Stimulated activated CD8-positive, alpha-beta memory T cell treated with anti-CD3 and anti-CD28 coated beads, Interleukin-4, amount 100 ng/mL, for 1 hour (primary cell): ENCODE measurements at regions not wholly inside any gene's neighbourhood (a gene's known extent, or its start where the extent isn't known, plus 50 kb on each side); places are given as distances from the start of the nearest gene placed in this dataset.
"Not testable (repeated sequence)": the region's sequence is repeated elsewhere in the genome, so short reads cannot be mapped to it uniquely, and the experiment has no call there.

Source experiments
- DNase-seq, 2 donors: peaks; one replicate each; pipeline ENCODE4 v3.0.0-alpha.2; 2020; ENCODE audit warnings: low read depth in 2 of 2, low spot score in 1 of 2

DNA sequence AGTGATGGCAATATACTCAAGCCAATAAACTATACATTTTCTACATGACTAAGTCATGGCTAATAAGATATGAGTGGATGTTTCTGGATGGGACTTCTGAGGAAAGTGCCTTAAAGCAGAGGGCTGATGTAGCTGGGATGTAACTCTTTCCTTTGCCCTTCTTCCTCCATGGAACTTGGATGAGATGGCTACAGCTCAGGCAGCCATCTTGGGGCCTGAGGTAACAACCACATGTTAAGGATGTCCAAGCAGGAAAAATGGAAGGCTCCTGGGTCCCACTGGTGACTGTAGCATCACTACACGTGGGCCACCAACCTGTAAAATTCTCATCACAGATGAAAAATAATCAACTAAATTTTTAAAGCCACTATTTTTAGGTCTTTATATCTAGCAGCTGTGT lies 54.4 kb upstream of the GRIP1 start:
- no peak for DNase-seq

- DNase-seq = no peak
Measured at GRCh38 chr12:66733839-66734238, 55.0 kb upstream of the GRIP1 start.

DNA sequence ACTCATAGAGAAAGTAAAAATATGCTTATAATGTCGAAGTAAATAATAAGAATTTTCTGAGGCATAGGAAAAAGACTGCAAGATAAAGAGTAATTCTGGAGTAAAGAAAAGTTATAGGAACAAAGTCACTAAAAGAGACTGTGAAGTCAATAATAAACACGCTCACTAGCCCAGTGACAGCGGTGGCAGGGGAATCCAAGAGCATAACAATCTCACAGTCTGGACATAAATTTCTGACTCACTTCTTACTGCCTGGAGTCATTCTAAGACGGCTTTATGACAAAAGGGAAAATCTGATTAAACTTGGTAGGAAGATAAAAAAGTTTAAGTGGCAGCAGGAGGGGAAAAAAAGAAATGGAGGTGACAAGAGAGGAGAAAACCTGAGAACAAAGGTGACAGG lies 56.4 kb upstream of the GRIP1 start:
- DNase-seq = no peak

DNA sequence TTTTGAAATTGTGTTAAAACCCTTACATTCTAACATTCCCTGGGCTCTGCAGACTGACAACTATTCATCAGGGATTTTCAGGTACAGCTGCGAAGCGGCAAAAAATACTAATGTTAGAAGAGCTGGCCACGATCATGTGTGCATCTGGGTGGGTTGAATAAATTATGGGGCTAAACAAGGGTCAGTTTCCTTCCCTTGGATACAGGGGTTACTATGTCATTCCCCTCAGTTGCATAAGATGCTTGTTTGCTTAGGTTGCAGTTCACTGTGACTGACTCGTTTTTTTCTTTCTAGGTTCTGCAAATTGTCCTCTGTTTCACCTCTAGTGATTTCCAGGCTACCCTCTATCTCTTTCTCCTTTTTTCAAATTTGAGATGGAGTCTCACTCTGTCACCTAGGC lies 58.1 kb upstream of the GRIP1 start:
- no peak for DNase-seq

DNA sequence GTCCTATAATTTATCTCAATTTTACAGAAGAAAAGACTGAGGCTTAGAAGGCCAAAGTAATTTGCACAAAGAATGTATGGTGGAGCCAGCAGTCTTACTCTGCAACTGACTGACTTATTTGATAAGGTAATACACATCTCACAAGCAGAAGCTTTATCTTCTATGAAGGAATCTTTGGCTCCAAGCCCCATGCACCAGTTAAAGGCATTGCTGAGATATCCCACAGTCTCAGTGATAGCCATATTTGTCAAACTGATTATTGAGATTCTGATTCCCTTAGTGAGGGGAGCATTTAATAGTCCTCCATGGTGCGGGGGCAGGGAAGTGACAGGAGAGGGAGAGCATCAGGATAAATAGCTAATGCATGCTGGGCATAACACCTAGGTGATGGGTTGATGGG lies 60.4 kb upstream of the GRIP1 start:
- DNase-seq = no peak

DNA sequence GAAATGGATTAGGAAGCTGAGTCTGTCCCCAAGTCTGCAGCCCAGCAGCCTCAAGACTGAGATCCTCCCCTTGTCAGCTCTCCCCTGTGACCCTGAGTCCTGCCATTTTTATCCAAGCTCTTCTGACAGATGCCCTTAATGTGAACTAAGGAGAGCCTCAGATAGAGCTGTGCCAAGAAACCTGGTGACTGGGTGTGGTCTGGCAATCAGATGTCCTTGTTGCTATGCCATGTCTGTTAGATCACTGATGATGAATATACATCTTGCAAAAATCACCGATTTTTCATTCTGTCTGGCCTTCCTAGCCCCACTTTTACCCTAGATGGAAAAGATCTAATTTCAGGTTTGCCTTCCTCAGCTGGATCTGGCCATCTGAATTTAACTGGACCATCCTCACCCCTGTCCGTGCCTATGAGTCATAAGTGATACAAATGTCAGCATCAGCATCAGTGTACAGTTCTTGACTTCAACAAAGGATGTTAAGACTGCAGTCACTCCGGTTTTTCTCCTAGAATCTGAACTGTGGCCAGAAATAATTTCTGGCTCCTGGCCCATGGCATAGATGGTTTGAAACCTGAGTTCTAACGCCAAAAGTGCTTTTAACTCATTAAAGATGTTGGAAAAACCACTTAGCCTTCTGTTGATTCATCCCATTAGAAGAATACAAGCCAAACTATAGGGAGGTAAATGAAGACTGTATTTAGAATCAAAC lies 61.2 kb upstream of the GRIP1 start:
- DNase-seq = no peak

DNA sequence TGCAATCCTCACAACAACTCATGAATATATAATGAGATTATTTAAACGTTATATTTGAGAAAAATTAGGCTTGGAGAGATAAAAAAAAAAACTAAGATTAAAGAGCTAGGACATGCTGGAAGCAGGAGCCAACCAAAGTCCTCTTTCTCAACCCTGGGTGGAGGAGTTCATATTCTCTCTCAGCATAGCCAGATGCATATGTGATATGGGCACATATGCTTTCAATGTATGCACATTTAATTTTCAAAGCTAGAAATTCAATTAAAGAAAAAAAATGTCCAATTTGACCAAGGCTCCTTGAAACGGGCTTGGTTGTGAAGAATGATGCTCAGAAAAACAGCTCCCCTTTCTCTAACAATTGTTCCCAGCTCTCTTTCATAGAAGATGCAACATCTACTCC lies 61.9 kb upstream of the GRIP1 start:
- DNase-seq = no peak

DNA sequence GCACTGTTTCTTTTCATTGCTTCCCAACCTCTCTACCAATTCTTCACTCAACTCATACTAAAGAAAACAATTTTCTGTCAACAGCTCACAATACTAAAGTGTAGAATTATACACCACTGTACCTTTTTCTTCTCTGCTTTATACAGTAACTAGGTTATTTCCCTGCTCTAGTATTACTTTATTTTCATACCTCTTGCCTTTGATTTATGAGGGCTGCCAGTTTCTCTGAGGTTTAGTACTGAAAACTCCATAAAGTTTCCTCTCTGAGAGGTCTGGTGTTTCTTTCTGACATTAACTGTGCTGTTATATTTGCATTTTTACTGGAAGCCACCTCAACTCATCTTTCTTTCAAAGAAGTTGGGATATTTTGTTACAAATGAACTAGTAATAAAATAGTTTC lies 63.0 kb upstream of the GRIP1 start:
- DNase-seq = no peak

DNA sequence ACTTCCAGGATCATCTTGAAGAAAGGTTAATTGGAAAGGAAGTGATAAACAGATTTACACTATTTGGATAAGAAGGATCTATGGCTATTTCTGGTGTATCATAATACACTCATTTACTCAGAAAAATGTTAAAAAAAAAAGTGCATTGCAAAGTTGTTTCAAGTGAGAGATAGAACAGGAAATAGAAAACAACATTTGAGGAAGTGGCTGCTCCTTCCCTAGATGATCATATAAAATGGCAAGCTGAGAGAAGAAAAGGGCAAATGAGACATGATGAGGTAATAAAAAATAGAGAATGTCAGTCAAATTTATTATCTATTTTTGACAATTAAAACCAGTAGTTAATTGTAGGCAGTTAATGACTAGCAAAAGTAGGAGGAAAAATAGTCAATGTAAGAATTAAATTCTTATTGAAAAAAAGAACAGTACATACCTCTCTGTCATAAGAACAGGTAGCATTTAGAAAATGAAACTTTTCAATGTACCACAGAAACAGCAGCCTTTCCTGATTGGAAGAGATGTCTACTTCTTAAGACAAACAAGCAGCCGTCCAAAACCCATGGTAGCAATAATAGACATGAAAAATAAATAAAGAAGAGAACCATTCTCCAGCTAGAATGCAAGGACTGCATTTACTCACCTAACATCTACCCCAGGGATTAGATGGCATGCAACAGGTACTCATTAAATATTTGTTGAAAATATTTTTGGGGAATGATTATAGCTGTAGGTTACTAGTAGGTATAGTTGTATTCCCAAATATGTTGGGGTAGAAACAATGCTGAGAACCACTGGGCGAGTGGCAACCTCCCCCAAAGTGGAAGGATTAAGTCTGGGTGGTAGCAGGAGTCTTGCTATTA lies 63.9 kb upstream of the GRIP1 start:
- no peak for DNase-seq

GRCh38 chr12:66744461-66744860 lies 65.6 kb upstream of the GRIP1 start:
- no peak for DNase-seq

DNA sequence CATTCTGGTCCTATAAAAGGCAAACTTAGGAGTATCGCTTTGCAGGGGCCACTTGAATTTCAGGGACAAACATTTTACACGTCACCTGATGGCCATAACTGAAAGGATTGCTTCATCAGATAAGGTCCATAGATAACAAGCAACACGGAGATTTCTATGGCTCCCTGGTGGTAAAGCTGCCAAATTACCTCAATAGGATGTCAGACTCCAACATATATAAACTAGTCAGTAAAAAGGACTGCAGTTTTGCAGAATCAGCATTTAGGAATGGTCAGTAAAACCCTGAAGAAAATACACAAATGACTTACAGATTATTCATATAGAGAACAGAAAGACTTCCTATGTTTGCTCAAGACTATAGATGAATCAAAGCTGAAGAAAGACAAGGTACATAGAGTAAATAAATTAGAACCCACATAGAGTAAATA lies 66.1 kb upstream of the GRIP1 start:
- DNase-seq = no peak

DNA sequence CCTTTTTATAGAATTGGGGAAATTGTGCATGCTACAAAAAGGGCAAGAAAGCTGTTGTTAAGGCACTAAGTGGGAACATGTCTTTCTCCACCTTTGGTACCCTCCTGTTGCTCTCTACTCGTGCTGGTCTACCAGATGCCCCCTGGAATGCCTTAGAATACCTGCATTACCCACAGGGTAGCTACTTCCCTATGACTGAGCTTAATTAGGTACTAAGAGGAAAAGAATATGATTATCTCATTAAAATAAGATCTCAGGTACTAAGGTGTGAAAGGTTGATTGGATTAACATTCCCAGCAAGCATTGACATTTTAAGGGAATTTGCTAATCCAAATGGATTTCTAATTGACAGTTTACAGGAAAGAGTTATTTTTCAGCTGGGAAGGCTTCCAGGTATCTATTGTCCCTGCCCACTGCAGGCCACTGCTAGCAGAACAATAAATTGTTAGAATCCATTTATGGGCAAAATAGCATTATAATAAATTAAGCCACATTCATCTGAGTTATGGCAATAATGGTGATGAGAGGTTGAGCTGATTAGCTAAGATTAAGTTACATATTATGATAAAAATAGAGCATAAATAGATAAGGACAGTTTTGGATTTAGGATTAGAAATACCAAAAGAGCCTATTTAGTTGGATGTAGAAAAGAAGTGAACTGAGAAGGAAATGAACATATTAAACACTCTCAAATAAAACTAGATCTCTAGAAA lies 67.8 kb upstream of the GRIP1 start:
- DNase-seq = no peak

DNA sequence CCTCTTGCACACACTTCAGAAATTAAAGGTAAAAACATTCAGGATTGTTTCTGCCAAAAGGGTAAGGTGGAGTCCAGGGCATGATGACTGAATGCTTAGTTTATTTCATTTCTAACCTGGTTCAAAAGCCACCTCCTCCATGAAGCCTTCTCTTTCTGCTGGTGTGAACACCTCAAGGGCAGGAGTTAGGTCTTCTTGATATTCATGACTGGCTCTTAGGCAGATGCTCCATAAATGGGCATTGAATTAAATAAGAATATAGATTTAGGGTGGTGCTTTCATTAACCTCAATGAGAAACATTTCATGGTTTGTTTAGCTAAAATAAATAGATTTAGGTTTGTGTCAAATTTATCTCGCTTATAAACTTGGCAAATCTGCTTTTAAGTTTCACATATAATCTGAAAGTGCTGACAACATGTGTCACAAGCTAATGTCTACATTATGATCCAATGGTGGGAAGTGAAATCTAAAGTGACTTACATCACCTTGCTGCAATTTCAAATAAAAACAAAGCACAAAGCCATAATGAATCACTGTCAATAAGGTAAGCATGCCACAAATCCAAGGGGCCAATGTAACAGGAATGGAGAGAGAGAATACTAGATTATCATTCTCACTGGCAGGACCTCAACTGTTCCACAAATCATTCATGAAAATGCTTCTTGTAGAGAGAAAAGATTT lies 72.7 kb upstream of the GRIP1 start:
- DNase-seq = no peak

GRCh38 chr12:66753810-66754209 lies 74.9 kb upstream of the GRIP1 start:
- no peak for DNase-seq

- DNase-seq = no peak
Measured at GRCh38 chr12:66755727-66756395, 77.0 kb upstream of the GRIP1 start.

DNA sequence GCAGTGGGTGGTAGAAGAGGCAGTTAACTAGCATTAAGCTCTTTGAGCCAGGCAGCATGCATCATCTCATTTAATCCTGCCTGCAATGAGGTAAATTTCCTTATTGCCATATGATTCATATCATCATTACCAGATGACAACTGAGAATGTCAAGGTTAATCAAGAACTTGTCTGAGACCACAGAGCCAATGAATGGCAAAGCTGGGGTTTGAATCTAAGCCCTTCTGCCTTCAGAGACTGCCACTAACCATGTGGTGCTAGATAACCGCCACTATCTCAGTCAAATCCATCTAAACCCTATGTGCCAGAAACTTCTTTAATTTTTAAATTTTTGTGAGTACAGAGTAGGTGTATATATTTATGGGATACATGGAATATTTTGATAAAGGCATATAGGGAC lies 77.8 kb upstream of the GRIP1 start:
- DNase-seq = no peak

DNA sequence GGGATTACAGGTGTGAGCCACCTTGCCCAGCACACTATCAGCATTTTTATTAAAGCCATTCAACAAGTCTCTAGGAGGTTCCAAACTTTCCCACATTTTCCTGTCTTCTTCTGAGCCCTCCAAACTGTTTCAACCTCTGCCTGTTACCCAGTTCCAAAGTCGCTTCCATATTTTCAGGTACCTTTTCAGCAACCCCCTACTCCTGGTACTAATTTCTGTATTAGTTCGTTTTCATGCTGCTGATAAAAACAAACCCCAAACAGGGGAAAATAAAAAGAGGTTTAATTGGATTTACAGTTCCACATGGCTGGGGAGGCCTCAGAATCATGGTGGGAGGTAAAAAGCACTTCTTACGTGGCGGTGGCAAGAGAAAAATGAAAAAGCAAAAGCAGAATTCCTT lies 81.2 kb upstream of the GRIP1 start:
- not testable (repeated sequence) for DNase-seq

DNA sequence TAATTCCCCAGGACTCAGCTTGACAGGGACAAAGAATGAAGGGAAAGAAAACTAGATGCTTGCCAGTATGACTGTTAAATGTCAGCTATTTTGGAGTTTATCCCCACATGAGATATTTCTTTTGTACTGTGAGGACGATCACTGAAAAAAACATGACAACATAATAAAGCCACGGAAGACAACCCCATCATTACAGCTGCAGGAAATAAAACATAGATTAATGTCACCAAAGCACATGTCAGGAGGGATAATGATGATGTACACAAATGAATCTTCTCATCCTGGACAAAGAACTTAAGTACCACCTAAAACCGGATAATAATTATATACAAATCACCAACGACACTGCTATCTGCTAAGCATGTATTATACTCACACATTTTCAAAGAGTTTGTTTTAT lies 84.6 kb upstream of the GRIP1 start:
- no peak for DNase-seq

DNA sequence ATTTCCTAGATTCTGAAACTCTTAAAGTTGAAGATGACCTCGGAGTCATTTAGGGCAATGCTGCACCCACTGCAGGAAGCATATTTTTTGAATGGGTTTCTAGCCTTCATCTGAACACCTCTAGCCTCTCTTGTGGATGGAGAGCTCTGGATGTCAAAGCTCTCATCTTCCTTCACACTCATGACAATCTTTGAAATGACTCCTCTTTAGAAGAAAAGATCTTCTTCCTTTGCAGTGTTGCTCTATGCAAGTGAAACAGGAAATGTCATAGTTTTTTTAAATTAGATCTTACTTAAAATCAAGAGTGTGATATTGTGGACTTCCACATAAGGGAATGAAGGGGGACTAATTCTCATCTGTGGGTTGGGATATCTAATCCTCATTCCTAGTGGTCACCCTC lies 86.3 kb upstream of the GRIP1 start:
- DNase-seq = no peak

GRCh38 chr12:66767536-66767935 lies 88.7 kb upstream of the GRIP1 start:
- DNase-seq = no peak

DNA sequence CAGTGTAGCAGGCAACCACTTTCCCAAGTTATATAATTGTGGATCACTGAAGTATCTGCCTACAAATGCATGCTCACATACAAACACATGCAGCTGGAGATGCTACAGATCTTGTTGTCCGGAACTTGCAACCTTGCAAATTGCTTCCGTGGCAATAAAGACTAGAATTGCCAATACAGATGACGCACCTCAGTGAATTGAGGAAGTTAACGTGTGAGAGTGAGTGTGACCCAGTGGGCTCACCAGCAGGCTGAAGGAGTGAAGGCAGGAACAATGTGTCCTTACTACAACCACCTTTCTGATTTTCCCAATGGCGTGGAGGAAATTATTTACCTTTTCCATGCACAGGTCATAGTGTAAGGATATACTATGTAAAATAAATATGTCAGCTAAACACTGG lies 89.4 kb upstream of the GRIP1 start:
- DNase-seq = no peak
